ENCODE measurements at regions not wholly inside any gene's neighbourhood (a gene's known extent, or its start where the extent isn't known, plus 50 kb on each side); places are given as distances from the start of the nearest gene placed in this dataset.

DNA sequence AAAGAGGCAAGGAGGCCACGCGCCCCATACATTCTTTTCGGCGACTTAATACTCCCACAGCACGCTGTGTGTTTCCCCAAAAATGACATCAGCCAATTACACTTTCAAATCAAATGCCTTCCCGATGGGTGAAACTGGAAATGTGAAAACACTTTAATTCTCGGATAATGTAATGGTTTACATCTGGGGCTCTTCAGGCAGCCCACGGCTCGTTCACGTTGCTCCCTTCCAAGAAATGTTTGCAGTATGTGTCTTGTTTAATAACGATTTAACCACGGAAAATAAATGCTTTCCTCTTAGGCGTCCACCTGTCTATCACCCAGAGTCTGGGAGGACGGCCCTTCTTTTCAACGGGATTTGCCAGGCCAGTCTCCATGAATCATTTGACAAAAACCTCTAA is 272.5 kb downstream of the SHOX start:
- no peak for TF ChIP-seq CTCF (IDR thresholded peaks at IDR 0.05 in 8 of 11, conservative IDR thresholded peaks at IDR 0.05 in 3 of 11)
- TF ChIP-seq POLR2AphosphoS5 (IDR thresholded peaks at IDR 0.05): no peak
- no peak for TF ChIP-seq POLR2A (IDR thresholded peaks at IDR 0.05)
